NT2/D1 (cell line): ENCODE measurements at regions not wholly inside any gene's neighbourhood (a gene's known extent, or its start where the extent isn't known, plus 50 kb on each side); places are given as distances from the start of the nearest gene placed in this dataset.
"Not testable (repeated sequence)": the region's sequence is repeated elsewhere in the genome, so short reads cannot be mapped to it uniquely, and the experiment has no call there.

ENCODE experiments used
- SUZ12 ChIP-seq: IDR thresholded peaks from 2 replicates; pipeline ENCODE4 v1.6.1; 2011; ENCODE audit not compliant: insufficient read length, insufficient read depth; ENCODE audit errors: extremely low read depth
- YY1 ChIP-seq: IDR thresholded peaks from 2 replicates; pipeline ENCODE4 v1.6.1; 2011; ENCODE audit not compliant: insufficient read length, insufficient read depth
- ZNF274 ChIP-seq: IDR thresholded peaks from 2 replicates; pipeline ENCODE4 v1.6.1; 2011; ENCODE audit warnings: mild to moderate bottlenecking, low read depth, low read length

- not testable (repeated sequence) for TF ChIP-seq YY1, ZNF274, SUZ12
Observed at GRCh38 chr10:58058683-58059082, 209.0 kb downstream of the IPMK start.
